Hematopoietic multipotent progenitor cell treated with erythropoietin and hydrocortisone succinate and interleukin-3 and kit ligand, for 8 days (in vitro differentiated cells): ENCODE measurements at regions not wholly inside any gene's neighbourhood (a gene's known extent, or its start where the extent isn't known, plus 50 kb on each side); places are given as distances from the start of the nearest gene placed in this dataset.
A peak's percentile ranks its signal among the peaks of the same experiment; 100 is the strongest.
"Not testable (repeated sequence)": the region's sequence is repeated elsewhere in the genome, so short reads cannot be mapped to it uniquely, and the experiment has no call there.

Source experiments
- DNase-seq: peaks from one replicate; pipeline ENCODE4 v3.0.0-alpha.2; 2015

DNA sequence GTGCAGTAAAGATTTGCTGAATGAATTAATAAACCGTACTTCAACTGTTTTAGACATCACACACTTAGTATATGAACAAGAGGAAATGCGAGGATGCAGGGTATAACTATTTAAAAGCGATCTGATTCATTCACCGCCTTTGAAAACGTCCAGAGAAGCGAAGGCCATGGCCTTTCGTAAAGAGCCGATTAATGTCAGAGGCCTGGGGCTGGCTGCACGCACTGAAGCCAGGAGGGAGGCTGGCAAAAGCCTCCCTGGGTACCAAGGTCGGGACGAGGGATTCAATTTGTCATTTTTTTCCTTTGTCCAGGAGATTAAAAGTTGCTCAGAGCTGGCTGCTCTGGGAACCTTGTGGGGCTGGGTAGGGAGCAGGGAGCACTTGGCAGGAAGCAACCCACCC lies 307.4 kb downstream of the NPHP4 start:
- no peak for DNase-seq

DNA sequence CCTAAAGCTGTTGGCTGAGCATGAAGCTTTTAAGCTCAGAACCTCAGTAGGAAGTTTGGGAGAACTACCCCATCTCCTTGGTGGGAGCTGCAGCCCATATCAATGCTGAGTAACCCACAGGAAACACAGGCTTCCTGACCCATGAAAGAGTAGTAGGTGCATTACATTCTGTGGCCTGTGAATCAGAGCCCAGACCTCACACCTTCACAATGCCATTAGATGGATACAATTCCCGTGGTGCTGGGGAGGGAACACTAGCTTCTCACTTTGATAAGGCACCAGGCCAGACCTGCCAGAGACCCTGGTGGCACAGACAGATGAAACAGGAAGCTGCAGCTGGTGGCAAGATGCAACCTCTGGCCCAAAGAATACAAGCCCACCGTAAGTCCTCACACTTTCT lies 308.8 kb downstream of the NPHP4 start:
- DNase-seq = no peak

DNA sequence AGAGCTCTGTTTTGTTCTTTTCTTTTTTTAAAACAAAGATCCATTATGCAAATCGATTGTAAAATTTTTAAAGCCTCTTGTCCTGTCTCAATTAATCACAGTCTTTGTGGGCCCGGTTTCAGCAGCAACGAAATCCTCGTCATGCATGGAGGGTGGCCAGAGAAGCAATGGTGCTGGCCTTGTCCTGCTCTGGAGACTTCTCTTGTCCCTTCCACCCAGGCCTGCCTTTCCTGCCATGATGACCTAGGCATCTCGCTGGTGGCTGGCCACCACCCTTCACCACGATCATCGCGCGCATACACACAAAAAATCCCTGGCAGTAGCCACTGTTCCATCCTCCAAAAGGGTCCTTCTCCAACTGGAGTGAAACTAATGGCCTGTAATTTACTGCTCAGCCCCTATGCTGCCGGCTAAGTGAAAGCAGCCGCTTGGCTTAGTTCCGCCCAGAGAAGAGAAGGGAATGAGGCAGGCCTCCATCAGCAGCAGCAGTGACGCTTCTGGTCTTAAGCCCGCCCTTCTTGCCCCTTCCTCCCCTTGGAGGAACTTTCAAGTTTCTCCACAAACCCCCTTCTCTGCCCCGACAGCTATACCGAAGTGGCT lies 309.5 kb downstream of the NPHP4 start:
- DNase-seq = no peak

DNA sequence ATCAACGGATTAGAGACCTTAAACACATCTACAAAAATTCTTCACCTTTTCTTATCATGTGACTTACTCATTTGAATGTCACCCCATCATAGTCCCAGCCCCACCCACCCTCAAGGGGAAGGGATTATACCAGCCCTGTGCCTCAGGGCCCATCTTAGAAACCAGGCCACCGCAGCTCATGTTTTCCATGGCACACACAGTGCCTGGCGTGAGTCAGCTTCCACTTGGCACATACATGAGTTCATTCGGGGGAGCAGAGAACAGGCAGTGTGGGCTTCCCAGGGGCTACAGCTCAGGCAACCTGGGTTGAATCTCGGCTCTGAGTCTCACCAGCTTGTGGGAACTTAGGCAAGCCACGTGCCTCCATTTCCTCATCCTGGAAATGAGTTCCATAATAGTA lies 310.6 kb downstream of the NPHP4 start:
- no peak for DNase-seq

DNA sequence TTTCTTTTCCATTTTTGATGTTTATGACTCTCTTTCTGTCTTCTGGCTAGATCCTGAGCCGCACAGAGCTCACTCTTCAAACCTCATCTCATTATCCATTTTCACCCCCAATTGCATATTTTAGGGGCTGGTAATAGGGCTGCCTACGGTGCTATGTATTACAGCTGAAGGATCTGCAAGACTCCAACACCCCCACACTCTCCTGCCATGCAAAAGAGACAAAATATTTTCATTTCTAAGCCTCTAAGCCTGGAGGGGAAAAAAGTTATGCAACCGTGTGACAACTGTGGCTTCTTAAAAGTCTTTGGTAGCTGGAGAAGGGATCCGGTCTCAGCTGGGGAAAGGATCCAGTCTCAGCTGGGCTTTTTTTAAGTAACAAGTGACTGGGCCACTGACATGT lies 311.6 kb downstream of the NPHP4 start:
- DNase-seq = no peak

DNA sequence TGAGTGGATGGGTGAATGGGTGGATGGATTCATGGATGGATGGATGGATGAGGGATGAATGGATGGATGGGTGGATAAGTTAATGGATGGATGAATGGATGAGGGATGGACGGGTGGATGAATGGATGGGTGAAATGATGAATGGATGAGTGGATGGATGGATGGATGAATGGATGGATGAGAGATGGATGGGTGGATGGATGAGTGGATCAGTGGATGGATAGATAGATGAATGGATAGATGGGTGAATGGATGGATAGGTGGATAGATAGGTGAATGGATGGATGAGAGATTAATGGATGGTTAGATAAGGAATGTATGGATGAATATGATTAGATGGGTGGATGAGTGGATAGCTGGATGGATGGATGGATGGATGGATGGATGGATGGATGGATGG lies 313.5 kb downstream of the NPHP4 start:
- DNase-seq = no peak

DNA sequence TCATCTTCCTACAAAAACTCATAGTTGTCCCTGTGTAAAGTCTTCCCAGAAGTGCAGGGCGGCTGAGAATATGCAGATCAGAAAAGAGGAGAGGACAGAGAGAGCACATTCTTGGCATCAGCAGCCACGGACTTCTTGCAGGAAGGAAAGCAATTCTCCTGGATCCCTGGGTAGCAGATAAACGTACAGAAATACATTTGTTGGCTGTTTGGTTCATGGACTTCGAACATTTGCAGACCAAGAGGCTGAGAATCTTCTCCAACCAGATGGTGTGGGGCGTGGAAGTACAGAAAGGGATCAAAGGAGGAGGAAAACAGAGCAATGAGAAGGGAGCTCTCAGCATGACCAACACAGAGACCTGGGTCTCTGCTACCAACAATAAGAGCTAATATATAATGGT lies 319.9 kb downstream of the NPHP4 start:
- DNase-seq = not testable (repeated sequence)

DNA sequence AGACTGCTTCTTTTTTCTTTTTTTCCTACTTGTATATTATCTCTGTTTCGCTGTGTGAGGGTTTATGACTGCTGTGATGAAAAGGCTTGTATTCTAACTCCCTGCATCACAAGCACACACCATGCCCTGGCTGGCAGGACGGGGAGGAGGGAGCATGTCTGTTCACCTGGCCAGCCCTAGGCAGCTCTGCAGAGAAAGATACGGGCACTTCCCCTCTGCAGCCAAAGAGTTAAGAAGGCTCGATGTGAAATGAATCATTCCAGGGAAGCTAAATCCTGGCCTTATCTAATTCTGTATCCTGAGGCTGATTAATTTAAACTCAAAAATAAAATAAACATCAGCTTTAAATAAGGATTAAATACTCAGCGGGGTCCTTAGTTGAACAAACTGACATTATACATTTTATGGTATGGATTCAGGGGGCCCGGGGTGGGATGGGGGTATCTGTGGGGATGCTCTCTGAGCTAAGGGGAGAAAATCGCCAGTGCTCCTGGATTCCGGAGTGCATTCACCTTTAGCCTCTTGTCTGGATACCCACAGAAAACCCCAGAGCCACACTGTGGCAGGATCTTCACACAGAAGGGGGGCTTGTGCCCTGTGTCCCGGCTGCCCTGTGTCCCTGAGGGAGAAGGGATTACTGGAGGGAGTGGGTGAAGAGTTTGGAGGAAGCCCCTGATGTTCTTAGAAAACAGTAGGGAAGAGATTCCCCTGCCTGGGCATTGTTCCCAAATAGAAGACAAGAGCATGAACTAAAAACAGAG lies 321.5 kb downstream of the NPHP4 start:
- no peak for DNase-seq

DNA sequence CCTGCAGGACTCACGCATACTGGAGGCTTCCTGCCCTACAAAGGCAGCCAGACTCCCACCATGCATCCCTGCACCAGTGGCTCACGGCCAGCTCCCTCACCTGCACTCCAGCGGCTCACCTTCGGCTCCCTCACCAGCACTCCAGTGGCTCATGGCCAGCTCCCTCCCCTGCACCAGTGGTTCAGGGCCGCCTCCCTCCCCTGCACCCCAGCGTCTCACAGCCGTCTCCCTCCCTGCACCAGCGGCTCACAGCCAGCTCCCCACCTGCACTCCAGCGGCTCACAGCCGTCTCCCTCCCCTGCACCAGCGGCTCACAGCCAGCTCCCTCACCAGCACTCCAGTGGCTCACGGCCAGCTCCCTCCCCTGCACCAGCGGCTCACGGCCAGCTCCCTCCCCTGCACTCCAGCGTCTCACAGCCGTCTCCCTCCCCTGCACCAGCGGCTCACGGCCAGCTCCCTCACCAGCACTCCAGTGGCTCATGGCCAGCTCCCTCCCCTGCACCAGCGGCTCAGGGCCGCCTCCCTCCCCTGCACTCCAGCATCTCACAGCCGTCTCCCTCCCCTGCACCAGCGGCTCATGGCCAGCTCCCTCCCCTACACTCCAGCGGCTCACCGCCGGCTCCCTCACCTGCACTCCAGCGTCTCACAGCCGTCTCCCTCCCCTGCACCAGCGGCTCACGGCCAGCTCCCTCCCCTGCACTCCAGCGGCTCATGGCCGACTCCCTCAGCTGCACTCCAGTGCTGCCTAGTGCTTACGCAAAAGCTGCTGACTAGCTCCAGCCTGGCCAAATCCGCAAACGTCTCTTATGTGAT lies 324.5 kb downstream of the NPHP4 start:
- no peak for DNase-seq

DNA sequence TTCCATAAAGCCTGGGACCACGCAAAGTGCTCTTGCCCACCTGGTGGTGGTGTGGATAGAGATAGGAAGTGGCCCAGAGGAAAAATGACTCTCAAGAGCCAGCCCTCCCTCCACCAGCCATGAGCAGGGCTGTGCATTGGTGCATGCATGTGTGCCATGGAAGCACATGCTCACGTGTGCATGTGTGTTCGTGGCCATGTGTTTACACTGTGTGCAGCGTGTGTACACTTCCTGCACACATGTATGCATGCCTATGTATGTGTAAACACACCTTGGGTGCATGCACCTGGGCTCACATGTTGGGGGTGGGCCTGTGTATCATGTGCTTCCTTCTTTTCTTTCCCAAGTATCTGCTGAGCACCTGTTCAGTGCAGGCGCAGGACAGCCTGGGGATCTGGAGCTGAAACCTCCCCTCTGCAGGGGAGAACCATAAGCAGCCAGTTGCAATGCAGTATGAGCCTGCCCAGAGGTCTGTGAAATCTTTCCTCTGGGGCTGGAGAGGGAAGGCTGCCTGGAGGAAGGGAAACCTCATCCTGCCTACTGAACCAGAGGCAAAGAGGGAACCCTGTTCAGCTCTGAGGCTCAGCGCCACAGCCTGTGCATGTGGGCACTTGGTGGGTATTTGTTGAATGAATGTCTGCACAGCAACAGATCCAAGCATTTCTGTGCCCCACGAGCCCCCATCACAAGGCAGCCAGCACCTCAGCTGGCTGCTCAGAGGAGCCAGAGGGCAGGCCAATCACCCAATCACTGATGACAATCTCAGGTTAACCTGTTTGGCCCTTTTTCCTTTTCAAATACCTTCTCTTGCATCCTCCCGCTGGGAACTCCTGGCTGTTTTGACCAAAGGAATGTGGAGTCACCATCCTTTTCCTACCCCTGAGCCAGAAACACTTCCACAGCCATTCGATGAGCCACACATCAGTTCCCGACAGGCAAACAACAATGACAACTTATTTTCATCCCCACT lies 327.0 kb downstream of the NPHP4 start:
- DNase-seq = no peak

DNA sequence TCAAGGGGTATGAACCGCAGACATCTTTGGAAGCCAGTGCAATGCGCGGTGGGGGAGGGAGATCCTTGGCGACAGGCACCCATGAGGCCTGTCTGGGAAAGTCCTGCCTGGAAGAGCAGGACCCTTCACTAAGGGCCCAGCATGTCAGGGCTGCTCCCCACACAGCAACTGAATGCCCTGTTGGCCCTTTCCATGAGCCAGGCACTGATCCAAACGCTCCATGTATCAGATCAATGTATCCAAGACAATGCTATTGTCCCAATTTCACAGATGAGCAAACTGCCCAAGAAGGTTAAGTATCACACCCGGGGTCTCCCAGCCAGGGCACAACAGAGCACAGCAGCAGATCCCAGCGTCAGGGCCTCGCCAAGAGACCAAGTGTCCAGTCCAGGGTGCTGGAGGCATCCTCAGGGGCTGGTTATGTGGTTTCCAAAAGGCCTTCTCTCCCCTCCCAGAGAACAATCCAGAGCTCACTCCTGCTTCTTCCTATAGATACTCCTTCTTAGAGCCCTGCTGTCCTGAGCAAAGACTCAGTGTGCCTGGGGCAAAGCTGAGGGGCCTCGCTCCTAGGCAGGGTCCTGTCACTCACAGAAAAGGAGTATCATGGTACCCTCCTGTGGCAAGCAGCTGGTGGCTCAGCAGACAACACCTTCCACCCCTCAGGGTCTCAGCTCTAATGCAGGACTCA lies 328.0 kb downstream of the NPHP4 start:
- no peak for DNase-seq

DNA sequence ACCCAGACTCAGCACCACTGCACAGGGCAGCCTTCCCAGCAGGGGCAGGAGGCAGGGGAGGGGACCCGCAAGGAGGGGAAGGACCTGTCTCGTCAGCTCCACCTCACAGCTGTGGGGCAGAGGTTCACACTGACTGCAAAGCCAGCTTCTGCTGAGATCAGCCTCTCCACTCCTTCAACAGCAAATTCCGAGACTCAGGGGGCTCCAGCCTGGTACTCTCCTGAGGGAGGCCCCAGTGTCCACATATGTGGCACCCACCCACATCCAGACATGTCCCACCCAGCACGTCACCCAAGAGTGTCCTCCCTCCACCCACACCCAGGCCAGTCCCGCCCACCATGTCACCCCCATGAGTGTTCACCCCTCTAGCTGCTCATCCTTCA lies 329.5 kb downstream of the NPHP4 start:
- DNase-seq = no peak

DNA sequence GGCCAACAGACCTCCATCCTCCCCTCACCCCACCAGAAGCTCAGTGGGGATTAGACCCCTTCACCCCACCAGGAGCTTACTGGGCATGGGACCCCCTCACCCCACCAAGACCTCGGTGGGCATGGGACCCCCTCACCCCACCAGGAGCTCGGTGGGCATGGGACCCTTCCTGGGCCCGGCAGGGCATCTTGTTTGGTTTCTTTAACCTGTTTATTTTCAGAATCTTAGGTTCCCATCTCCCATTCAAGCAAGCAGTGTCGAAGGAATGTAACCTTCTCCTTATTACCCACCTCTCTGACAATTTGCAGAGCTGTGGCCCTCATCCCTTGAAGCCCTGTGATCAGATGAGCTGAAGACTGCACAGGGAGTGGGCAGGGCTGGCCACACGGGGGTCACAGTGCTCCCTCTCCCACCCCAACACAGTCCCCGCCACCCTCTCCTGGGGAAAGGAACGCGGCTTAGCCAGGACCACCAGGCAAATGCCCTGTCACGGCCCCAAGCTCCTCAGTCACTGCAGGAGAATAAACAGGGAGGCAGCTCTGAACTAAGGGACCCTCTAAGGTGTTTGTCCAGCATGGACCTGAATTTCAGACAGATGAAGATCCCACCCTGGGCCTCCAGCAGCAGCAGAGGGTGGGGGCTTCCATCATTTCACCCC lies 330.0 kb downstream of the NPHP4 start:
- no peak for DNase-seq

DNA sequence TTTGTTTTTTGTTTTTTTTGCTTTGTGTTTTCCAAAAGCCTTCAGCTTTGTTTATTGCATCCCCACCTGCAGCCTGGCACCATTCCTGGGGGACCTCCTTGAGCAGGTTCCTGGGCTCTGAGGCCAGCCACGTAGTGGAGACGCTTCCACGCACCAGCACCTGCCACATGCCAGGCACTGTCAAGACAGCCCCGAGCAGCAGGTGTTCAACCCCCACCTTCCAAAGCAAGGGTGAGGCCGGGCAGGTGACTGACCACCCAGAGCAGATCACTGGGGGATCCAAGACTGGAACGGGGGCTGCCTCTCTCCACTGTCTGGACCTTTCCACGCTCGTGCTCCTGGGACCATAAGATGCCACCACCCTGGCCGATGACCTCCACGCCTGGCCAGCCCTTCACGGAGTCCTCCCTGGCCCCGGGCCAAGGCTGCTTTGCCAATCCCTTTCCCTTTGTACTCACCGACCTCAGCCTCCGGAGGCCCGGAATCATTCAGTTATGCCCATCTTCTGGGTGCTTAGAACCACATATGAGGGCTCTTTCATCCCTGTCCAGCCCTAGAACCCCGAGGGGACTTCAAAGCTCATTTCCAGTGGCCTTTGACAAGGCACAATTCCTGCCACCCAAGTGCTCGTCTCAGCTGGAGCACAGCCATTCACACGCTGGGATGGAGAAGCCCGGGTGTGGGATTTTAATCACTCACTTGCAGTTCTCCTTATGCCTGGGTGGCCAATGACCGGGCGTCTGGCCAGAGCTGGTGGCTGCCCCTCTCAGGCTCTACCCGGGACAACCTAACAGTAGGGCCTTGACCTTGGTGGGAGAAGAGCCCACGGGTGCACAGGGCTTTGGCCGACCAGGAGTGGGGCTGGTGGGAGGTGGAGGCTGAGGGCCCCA lies 330.8 kb downstream of the NPHP4 start:
- DNase-seq = no peak

DNA sequence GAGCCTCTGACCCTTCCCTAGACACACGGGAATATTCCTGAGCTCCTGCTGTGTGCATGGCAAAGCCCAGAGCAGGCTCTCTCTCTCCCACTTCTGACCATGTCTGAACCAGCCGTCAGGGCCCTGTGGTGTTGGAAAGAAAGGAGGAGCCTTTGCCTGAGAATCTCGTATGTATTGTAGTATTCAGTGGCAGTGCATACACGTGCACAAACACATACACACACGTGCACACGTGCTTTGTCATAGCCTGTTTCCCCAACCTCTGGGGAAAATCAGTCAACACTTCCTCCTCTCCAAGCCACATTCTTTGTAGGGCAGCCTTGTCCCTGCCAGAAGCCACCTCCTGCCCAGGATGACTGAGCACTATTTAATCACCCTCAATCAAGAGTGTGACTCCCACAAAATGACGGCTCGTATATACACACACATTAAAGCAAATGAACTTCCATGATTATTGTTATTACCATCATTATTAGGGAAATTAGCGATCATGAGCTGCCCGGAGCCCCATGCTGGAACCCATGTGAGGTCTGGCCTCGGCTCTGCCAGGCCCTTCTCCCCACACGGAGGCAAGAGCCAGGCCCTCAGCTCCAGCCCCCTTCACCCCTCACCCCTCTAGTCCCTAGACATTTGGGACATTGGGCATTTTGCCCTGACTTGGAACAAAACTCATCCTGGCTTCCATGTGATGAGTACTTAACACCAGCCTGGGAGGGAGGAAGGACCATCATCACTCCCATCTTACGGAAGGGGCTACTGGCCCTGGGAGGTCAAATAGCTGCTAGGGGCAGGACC lies 331.9 kb downstream of the NPHP4 start:
- DNase-seq = peak; percentile 7

DNA sequence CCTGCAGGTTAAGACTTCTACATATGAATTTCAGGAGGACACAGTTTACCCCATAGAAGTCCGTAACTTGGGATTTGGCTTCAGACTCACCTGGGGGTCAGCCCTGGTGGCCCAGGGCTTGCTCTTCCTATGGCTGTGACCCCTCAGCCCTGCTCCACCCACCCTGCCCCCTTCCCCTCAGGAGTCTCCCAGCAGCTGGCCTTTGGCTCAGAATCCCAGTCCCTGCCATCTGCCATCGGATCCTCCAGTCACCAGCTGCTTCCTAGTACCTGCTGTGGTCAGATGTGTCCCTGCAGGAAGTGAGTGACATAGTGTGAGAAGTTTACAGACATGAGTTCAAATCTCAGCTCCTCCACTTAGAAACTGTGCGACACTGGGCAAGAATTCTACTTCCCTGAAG lies 332.6 kb downstream of the NPHP4 start:
- DNase-seq = no peak

DNA sequence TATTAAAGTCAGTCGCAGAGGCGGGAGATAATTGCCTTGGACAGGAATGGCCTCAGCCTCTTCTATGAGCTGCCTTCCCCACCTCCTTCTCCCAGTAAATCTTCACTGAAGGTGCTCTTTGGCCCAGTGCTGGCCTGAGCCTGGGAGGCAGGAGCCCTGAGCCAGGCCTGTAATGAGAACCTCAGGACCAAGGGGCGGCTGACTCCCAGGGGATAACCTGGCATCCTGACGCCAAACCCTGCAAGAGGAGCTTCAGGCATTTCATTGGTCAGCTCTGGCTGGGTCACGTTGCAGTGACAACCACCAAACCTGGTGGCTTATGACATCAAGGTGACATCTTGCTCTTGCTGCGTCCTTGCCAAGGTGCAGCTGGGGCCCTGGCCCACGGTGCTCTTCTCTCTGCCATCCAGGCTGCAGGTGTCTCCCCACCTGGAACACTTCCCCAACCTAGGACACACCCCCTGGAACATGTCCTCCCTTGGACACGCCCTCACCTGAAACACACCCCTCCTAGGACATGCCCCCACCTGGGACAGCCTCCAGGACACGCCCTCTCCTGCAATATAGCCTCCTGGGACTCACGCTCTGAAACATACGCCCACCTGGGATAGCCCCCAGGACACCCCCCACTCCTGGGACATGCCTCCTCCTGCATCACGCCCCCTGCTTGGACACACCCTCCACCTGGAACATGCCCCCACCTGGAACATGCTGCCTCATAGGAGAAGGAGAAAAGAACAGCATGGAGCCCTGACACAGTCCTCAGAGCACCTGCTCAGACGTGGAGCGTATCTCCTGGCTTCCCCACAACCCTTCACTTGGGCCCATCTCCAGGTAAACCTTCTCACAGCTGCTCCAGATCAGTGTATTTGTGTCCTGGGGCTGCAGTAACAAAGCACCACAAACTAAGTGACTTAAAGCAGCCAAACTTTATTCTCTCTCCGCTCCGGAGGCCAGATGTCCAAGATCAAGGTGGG lies 333.6 kb downstream of the NPHP4 start:
- no peak for DNase-seq
